A172 (cell line): ENCODE measurements at regions not wholly inside any gene's neighbourhood (a gene's known extent, or its start where the extent isn't known, plus 50 kb on each side); places are given as distances from the start of the nearest gene placed in this dataset.
"Not testable (repeated sequence)": the region's sequence is repeated elsewhere in the genome, so short reads cannot be mapped to it uniquely, and the experiment has no call there.

Source experiments
- DNase-seq: peaks from one replicate; pipeline ENCODE4 v3.0.0-alpha.2; 2015; ENCODE audit warnings: low spot score

DNA sequence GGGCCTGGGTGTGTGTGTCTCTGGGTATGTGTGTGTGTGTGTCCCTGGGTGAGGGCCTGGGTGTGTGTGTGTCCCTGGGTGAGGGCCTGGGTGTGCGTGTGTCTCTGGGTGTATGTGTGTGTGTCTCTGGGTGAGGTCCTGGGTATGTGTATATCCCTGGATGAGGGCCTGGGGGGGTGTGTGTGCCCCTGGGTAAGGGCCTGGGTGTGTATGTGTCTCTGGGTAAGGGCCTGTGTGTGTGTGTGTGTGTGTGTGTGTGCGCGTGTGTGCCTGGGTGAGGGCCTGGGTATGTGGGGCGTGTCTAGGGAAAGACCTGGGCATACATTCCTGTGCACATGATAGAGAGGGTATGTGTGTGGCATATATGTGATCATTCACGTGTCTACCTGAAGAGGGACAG is 155.1 kb upstream of the ZC3H12A start:
- no peak for DNase-seq

- DNase-seq, result no peak
These were observed 150.6 kb upstream of the ZC3H12A start for GRCh38 chr1:37323486-37324377.

DNA sequence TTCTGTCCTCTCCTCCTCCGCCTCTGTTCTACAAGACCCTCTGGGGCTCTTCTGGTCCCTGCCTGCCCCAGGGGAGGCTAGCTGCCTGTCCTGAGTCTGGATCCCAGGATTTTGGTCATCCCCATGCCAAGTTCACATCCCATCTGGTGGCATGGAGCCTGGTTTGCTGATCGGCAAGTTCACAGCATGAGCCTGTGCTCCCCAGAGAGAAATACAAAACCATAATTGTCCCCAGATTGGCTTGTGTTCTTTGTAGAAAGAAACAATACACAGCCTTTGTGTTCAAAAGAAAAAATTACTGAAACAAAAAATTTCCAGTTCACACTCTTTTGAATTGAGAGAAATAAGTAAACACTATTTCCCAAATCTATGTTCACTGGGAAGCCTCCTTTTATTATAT is 149.4 kb upstream of the ZC3H12A start:
- no peak for DNase-seq

DNA sequence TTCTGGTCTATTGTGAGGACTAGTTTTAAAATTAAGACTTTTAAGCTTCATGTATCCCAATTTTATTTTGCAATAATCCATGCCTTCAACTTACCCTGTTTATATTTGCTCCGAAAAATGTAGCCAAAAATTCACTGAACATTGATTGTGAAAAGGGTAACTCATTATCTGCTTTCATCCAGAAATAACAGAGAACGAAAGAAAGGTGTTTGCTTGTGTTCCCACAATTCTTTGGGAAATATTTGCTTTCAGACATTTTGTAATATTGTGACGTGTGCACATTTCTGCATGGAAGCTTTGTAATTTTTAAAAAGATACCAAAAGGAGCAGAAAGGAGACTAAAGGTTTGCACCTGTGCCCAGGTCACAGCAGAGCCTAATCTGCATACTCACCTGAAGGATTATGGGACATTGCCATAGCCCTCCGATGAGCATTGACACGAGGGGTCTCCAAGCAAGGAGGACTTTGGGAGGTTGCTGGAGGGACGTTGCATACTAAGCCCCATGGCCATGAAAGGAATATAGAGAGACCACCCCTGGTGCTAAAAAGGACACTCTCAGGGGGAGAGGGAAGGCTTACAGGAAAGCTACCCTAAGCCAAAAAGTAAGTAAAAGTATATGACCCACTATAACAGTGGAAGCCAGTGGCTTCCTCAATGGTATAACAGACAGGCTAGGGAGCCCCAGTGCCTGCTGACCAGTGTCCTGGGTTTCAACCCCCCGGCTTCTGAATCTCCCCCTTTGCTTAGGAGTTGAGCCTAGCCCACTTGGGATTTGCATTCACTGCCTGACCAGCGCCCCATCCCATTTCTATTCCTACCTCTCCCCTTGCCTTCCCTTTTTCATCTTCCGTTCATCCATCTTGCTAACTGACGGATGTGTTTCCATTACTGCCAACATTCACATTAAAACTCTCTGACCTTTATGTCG is 148.6 kb upstream of the ZC3H12A start:
- DNase-seq, result no peak

GRCh38 chr1:37332126-37332525 is 142.3 kb upstream of the ZC3H12A start:
- DNase-seq, result no peak

DNA sequence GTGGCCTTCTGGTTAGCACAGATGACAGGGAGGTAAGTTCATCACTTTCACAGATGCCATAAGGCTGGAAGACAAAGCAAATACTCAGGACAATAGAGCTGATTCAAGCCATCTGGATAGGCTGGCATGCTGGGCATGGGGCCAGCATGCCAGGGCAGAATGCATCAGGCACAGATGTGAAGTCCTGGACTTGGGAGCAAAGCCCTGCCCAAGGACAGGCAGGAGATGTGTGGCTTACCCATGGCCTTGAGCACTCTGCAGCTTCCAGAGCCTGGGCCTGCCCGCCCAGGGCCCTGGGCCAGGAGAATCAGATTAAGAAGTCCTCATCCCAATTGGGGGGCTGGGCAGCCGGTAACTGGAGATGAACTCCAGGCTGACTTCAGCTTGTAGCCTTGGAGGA is 135.7 kb upstream of the ZC3H12A start:
- DNase-seq, result no peak

DNA sequence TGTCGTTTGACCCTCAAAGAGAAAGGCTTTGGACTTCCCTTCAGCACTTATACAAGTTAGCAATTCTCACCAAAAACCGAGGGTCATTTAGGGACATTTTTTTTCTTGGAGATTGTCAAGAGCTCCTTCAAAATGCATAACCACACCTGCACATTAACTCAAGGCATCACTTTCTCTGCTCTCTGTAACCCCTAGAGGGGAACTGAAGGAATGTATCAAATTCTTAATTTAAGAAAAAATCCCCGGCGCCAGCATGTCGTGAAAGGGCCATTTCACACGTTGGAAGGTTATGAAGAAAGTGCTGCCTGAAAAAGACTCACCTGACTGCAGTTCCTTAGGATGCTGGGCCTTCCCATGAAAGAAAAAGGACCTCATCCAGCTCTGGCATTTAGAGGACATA is 131.6 kb upstream of the ZC3H12A start:
- no peak for DNase-seq

- no peak for DNase-seq
These were observed 127.2 kb upstream of the ZC3H12A start for GRCh38 chr1:37347104-37347649.

DNA sequence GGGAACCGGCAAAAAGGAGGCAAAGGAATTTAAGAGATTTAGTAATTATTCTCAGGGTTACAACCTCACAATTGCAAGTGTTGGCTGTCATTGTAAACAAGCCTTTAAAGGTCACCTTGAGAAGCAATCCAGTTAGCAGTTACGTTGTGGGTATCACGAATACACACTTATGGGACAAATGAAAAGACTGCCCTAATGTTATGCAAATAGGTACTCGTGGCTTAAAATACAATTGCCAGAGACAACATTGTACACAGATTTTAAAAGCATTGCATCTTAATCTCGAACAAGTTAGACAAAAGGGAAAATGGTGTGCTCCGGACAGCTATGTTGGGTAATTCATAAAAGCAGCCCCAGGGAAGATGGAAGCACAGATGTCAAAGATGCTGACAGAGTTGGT is 120.5 kb upstream of the ZC3H12A start:
- no peak for DNase-seq

DNA sequence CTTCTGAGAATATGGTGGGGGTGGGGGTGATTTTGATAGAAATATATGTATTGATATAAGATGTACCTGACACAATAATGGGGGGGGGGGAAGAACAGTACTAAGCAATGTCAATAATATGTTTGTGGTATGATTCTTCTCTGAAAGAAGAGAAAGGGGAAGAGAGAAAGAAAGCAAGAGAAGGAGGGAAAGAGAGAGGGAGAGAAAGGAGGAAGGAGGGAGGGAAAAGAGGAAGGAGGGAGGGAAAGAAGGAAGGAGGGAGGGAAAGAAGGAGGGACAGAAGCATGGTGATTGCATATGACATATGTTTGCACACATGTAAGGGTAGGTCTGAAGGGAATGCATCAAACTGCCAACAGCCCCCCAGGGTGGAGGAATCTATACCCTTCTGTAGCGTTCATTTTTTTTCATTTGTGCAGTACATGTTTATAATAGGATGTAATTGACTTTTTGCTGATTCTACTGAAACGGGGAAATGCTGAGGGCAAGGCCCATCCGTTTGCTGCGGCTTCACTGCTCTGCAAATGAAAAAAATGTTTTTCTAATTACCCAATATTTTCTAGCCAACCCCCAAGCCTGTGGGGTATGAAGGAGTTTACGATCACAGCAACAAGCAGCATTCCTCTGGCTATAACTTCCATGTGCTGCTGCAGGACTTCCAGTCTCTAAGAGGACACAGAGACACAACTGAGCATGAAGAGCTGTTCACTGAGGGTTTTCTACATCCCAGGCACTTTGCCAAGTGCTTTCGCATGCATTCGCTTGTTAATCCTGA is 119.3 kb upstream of the ZC3H12A start:
- DNase-seq, result no peak

GRCh38 chr1:37358992-37359391 is 115.4 kb upstream of the ZC3H12A start:
- no peak for DNase-seq

DNA sequence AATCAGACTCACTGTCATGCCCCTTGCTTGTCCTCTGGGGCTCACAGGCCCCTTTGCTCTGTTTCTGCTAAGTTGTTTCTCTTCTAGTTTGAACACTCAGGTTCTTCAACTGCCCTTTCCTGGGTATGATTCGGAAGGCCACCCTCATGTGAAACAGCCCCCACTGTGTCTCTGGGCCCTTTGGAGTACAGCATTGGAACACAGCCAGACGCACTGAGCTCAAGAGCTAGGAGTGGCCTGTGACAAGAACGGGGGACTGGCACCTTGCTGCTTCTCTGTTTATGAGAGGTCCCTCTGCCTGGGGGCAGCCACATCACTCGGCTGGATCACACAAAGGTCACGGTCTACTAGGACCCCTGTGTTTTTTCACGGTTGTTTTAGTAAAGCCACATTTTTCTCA is 114.4 kb upstream of the ZC3H12A start:
- no peak for DNase-seq

- no peak for DNase-seq
These were observed 111.6 kb upstream of the ZC3H12A start for GRCh38 chr1:37362594-37363385.

DNA sequence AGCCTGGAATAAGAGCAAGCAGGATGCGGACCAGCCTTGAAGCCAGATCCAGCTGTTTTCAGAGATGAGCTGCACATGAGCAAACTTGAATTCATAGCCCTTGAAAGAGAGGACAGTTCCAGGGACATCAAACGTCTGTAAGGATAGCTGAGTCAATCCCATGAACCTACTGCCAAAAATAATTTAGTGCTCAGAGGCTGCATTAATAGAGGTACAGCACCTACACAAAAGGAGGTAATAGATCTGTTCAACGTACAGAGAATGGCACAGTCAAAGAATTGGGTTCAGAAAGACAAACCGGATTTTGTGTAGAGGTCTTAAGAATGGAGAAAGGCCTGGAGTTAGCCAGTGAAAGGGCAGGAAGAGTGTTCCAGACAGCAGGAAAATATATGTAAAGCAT is 110.8 kb upstream of the ZC3H12A start:
- no peak for DNase-seq

- not testable (repeated sequence) for DNase-seq
These were observed 105.6 kb upstream of the ZC3H12A start for GRCh38 chr1:37368665-37369315.

- no peak for DNase-seq
These were observed 102.1 kb upstream of the ZC3H12A start for GRCh38 chr1:37372302-37372701.

GRCh38 chr1:37372711-37373110 is 101.7 kb upstream of the ZC3H12A start:
- DNase-seq, result no peak

- no peak for DNase-seq
These were observed 101.0 kb upstream of the ZC3H12A start for GRCh38 chr1:37373413-37373812.

DNA sequence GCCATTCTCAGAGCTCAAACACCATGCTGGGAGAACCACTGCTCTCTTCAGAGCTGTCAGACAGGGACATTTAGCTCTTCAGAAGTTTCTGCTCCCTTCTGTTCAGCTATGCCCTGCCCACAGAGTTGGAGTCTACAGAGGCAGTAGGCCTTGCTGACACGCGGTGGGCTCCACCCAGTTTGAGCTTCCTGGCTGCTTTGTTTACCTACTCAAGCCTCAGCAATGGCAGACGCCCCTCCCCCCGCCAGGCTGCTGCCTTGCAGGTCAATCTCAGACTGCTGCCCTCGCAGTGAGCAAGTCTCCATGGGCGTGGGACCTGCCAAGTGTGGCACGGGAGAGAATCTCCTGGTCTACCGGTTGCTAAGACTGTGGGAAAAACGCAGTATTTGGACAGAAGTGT is 93.8 kb upstream of the ZC3H12A start:
- DNase-seq, result not testable (repeated sequence)

GRCh38 chr1:37387854-37388253 is 86.5 kb upstream of the ZC3H12A start:
- DNase-seq, result no peak
